Activated T-cell treated with anti-CD3 and anti-CD28 coated beads for 48 hours (primary cell): ENCODE measurements at regions not wholly inside any gene's neighbourhood (a gene's known extent, or its start where the extent isn't known, plus 50 kb on each side); places are given as distances from the start of the nearest gene placed in this dataset.

Experiments used
- DNase-seq: peaks from one replicate; pipeline ENCODE4 v3.0.0-alpha.2; 2020; ENCODE audit warnings: low read depth

DNA sequence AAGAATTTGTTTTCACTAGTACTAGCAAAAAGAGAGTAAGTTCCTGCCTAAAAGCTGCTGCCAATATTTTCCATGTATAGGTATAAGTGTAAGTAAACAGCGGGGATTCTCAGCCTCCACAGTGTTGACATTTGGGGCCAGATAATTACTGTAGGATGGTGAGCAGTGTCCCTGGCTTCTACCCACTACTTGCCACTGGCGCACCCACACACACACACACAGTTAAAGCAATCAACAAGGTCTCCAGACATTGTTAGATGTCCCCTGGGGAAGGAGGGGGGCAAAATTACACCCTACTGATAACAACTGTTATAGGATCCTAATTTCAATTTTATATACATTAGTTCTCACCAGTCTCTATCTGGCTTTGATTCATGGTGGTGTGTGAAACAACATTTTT lies 417.0 kb upstream of the PSMD7 start:
- no peak for DNase-seq

DNA sequence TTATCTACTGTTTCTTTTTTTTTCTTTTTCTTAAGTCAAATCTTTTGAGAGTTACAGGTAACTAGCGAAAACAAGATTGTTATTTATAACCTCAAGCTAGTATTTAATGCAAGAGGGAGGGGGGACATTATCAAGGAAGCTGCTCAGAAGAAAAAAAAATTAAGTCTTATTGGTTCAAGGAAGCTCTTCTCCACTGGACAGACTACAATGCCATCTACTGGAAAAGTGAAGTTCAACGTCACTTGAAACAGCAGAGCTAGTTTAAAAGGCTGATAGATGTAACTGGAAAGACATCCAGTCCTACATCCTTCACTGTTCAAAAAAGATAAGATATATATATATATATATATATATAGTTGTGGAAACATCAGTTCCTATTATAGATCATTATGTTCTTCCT lies 418.0 kb upstream of the PSMD7 start:
- DNase-seq = no peak

DNA sequence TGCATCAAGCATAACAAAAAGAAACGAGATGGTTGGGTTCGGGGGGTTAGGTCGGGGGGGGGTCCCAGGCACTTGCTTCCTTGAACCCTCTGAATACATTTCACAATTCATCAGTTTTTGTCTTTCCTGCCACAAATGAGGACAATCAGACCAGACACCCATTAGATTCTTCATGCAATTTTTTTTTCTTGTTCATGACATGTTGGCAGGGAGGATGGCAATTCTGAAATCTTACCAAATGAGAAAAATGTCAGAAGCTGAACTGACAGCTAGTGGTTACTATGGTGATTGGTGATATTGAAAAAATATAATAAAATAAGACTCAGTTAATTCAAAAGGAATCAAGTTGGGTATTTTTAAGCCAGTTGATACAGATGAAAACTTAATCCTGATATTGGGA lies 419.5 kb upstream of the PSMD7 start:
- no peak for DNase-seq

DNA sequence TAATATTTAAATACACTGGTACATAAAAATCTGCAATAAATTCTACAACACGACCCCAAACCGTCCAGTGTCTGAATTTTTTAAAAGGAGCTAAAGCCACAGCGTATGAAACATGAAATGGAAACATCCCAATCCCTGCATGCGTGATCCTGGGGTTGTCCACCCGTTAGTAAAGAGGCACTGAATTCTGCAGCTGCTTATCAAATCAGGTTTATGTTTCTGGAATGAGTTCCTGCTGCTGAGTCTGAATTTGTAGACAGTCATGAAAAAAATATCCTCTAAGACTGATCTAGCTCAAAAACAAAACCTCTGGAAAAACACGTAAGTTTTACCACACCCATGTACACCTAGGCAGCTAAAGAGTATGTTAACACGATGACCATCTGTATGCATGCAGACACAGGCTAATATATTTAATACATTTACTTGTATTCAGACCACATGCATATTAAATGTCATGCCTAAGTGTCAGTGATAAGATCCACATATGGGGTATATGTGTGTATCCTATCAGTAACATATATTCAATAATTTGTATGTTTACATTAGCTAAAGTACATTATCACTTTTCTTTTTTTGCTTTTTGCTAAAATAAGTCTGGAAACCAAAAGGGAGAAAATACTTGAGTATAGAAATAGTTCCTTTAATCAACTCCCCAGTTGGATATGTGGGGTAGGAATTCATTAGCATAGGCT lies 420.5 kb upstream of the PSMD7 start:
- no peak for DNase-seq

DNA sequence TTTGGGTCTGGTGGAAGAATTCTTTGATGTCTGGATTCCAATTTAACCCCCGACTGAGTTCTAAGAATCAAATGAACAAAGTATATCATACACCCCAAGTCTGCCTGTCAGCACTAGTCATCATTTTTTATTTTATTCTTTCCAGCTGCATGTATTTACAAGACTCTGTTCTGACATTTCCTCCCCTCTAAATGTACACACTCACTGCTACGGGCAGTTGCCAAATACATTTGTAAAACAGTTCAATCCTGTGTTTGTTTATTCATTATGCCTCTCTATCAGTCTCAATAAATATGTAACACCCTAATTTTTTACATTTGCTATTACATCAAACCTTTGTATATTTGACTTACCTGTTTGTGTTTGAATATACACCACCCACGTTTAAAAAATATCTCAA lies 422.3 kb upstream of the PSMD7 start:
- no peak for DNase-seq

DNA sequence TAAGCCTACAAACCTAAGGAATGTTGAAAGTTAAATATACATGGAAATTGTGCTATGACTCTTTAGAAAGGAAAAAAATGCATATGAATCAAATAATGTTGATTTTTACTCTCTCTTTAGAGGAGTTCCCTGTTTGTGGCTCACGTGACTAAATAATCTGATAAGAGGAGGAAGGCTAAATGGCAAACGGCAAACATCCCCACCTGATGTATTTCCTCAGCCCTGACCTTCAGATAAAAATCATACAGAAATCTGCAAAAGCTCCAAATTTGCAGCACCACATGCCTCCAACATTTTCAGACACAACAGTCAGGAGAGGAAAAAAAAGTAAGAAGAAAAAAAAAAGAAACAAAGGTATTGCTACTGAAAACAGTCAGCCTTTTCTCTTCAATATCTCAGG lies 423.0 kb upstream of the PSMD7 start:
- no peak for DNase-seq

DNA sequence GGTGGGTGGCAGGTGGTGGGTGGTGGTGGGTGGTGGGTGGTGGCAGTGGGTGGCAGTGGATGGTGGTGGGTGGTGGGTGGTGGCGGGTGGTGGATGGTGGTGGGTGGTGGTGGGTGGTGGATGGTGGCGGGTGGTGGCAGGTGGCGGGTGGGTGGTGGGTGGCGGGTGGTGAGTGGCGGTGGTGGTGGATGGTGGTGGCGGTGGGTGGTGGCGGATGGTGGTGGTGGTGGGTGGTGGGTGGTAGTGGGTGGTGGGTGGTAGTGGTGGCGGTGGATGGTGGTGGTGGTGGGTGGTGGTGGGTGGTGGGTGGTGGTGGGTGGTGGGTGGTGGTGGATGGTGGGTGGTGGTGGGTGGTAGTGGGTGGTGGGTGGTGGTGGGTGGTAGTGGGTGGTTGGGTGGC lies 423.8 kb upstream of the PSMD7 start:
- no peak for DNase-seq

DNA sequence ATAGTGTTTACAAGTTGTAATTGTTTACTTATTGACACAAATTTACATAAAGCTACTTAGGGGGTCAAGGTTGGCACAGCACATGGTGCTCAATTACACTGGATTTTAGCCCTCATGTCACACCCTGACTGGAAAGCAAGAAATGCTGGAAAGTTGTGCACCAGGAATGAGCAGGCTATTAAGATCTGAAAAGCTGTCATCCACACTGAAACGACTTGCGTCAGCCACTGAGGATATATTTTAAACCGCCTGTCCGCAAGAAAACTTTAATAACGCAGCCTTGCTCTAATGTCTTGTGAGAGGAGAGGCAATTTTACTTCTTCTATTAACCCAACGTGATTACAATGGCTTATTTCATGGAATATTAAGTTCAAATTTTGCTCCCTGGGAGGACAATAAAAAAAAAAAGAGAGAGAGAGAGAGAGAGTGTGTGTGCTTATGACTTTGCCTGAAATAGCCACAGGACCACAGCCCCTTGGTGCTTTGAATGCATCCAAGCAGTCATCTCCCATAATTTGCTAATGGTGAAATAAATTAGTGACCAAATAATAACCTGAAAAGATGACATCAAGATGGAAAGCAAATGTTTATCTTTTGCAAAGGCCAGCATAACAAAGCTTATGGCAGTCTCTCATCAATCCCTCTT lies 425.4 kb upstream of the PSMD7 start:
- DNase-seq = no peak

DNA sequence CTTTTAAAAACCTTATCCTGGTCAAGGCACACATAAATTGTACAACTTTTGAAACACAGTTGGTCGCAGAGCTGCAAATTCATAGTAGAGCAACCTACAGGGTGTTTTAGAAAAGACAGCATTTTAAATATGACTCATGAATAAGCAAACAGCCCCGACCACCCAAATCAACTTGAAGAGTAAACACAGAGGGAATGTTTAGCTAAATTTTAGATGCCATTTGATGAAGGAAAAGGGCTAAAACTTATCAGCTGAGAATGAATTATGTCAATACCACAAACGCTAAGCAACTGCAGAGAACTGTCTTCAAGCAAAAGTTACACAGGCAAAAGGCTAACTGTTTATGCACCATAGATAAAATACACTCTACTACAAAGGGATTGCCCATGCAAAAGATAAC lies 427.5 kb upstream of the PSMD7 start:
- no peak for DNase-seq

DNA sequence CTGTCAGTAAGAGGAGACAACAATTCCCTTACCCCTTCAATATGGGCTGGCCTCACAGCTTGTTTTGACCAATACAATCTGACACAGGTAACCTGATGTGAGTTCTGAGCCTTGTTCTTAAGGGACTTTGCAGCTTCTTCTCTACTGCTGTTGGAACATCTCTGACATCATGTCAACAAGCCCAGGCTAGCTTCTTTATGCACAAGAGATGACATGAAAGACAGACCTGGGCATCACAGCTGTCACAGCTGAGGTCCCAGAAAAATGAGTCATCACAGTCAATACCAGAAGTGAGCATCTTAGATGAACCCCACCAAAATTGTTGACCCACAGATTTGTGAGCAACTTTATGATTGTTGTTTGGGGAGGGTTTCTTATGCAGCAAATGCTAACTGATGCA lies 431.7 kb upstream of the PSMD7 start:
- no peak for DNase-seq

DNA sequence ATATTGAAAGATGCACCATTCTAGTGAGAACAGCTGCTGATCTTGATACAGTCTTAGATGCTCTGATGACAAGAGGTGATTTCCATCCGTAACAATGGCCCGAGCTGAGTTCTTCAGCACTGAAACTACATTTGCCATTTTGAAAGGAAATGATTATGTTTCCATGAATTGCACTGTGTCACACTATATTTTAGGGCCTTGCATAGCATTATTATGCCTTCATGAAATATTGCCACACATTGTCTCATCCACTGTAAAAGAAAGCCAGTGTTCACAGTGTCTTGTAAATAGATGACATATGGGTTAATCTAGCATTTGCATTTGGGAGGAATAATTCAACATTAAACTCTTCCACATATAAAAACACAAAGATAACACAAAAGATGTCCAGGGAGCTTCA lies 438.3 kb upstream of the PSMD7 start:
- DNase-seq = no peak

DNA sequence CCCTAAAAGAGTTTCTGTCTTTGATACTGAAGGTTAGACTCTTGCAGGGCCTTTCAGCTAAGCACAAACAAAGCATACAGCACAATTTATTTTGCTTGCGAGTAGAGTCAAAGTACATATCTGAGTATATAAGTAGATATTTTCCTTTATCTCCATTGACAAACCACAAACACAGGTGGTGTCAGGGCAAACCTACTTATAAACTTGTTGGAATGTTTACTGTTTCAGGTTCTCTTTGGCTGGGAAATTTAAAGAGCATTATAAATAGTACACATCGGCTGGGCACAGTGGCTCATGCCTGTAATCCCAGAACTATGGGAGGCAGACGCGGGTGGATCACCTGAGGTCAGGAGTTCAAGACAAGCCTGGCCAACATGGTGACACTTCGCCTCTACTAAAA lies 442.6 kb upstream of the PSMD7 start:
- no peak for DNase-seq

DNA sequence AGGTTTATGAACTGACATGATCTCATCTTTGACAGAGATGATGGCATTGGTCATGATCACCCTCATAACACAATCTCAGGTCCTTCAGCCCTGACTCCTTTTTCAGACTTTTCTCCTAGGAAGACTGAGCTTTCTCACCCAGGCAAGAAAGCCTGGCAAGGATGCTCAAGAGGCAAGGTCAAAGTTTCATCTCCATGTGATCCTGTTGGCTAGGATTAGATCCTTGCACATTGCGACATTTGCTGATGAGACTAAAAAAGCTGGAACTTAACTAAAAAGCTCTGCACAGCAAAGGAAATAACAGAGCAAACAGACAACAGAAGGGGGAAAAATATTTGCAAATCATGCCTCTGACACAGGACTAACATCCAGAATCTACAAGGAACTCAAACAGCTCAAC lies 444.1 kb upstream of the PSMD7 start:
- DNase-seq = no peak

DNA sequence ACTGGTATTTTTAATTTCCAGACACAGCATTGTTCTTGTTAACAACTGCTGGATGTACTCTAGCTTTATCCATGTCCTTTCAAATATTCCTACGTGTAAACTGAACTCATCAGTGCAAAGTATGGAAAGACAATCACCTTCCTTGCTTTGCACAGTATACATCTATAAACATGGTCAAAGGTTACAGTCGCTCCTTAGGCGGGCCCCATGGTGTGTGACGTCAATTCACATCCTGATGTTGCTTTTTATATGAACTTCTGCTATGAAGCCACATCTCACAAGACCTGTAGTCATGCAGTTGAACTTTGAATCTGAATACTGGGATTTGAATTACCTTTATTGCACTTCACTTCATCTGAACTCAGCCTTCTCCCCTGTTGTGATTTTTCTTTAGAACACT lies 447.6 kb upstream of the PSMD7 start:
- DNase-seq = no peak

DNA sequence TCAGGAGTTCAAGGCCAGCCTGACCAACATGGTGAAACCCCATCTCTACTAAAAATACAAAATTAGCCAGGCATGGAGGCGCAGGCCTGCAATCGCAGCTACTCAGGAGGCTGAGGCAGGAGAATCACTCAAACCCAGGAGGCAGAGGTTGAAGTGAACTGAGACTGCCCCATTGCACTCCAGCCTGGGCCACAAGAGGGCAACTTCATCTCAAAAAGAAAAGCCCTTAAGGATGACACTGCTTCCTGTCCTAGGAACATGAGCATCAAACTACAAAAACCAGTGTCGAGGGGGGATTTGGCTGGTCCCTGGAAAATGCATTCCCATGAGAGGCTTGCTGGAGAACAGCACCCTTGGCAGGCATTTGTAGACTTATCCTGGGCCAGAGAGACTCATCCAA lies 449.5 kb upstream of the PSMD7 start:
- DNase-seq = no peak

DNA sequence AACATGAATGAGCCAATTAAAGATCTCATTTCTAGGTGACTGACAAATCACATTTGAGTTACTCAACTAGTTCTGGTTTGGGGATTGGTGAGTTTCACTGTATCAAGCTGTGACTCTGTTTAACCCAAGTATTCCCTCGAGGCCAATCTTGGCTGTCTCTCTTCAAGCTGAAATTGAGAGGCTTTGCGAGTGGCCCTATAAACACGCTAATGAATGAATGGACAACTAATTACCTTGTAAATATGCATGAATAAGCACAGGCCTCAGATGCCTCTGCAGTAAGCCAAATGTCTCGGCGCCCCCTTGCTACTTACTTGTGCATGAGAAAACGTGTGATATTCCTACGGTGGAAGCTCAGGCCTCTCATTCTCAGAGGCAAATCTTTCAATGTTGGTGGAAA lies 450.3 kb upstream of the PSMD7 start:
- DNase-seq = no peak

DNA sequence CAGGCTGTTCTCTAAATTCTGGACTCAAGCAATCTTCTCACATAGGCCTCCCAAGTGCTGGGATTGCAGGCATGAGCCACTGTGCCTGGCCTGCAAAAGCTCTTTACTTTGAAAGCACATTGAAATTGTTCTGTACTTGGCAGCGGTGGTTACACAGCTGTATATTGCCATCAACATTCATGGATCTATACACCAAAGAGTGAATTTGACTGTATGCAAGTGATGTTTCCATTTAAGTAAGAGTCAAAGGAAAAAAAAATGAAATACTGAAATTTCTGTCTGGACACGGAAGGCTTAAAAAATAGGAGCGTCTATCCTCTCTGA lies 450.6 kb upstream of the PSMD7 start:
- no peak for DNase-seq

DNA sequence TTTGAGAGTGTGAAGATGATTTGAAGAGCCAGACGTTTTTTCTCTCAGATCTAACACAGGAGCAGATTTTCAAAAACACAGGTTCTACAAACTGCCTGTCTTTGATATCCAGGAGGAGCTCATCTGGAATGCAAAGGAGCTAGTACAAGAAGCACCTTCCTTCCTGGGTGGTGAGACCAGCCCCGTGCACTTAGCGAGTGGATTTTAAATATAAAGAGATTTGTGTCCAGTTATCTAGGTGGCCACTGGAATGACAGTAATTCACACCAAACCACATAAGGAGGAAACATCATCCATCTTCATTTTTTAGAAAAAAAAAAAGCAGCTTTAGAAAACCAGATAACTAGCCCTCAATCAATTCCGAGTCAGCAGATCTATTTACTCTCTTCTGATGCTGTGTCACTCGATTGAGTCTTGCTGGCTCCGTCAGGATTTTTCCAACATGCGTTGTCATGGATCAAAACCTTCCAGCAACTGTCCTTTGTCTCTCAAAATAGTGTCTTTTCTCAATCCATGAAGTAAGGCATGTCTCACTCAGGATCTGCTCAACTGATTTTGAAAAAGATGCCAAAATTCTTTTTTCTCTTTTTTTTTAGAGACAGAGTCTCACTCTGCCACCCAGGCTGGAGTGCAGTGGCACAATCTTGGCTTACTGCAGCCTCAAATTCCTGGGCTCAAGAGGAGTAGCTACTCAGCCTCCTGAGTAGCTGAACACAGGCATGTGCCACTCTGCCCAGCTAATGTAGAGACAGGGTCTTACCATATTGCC lies 451.2 kb upstream of the PSMD7 start:
- DNase-seq = no peak

DNA sequence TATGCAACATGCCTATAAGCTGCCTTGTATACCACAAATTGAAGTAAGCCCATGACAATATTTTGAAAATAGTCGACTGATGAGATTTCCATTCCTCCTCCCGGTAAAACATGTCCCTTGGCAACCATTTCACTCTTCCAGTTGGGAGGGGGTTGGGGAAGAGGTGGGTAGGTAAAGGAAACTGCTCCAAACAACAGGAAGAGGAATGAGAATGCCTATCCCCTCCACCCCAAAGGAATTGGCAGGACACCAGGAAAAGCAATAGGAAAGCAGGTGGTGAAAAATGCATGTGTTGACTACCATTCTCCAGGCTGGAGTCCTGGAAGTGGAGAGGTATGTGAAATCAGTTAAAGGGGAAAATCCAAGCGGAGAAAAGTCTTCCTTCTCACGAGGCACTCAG lies 455.9 kb upstream of the PSMD7 start:
- DNase-seq = no peak

DNA sequence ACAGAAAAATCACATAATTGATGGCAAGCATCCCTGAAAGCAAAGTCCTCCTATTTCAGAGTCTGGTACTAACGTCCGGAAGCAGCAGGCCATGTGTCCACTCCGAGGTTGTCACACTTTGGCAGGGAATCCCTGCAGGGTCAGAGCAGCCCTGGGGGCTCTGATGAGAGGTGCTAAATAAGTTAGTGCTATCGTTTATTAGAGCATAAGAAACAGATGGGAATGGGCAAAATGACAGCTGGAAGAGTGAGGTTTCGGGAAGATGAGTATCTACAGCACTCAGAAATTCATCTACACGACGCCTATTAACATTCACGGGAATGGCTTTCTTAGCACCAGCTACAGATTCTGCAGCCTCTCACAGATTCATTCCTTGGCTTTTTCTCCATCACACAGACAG lies 465.4 kb upstream of the PSMD7 start:
- no peak for DNase-seq

DNA sequence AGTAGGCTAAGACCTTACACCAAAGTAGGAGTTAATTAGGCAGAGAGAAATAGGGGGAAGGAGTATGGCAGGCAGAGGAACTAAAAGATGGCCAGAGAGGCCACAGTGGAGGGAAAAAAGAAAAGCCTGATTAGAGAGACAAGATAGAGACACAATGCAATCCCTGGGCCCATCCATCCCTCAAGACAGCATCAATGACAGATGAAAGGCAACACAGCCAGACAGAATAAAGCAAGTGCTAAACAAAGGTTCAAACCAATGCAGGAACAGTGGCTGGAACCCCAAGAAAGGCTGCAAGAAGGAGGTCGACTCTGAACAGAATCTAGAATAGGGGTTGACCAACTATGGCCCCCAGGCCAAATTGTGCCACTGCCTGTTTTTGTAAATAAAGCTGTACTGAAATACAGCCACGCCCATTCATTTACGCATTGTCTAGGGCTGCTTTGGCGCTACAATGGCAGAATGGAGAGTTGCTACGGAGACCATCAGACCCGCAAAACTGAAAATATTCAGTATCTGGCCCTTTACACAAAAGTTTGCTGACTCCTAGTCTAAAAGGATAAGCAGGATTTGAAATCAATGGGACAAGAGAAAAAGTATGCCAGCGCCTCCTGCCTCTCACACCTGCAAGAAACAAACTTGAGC lies 473.3 kb upstream of the PSMD7 start:
- DNase-seq = no peak

DNA sequence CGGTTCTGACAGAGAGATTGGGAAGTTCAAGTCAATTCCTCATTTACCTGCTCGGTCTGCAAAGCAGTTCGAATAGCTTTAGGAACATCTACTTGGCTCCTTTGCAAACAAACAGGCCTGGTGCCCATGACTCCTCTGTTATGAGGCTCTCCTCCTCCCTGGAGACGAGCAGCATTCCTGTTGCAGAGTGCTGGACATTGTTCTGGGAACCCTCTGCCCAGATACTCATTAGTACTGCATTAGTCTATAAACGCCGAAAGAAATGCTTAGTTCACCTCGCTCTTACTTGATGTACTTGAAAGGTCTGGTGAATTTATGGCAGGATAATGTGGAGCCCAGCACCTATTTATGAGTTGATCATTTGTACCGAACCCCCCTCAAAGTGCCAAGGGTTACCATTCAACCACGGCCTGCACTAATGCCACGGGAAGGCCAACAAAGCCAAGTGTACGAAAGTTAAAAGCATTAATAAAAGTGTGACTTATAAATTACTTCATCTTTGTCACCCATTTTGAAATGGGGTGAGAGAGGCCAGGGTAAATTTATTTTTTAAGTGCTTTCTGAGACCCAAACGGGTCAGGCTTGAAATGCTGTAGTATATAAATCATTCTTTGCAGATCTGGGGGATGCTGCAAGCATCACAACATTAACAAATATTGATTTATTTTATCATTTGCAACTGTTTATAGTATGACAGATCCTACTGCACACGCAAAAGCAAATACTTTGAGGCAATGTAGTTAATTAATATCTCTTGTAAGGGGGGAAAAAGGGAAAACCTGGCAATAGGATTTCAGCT lies 478.9 kb upstream of the PSMD7 start:
- no peak for DNase-seq
